ENCODE measurements at regions not wholly inside any gene's neighbourhood (a gene's known extent, or its start where the extent isn't known, plus 50 kb on each side); places are given as distances from the start of the nearest gene placed in this dataset.

- DNase-seq = no peak
- intact Hi-C loops (cut with DNase I) = no loop called here
Observed at GRCh38 chr10:4546931-4547330, 279.1 kb upstream of the AKR1E2 start.

GRCh38 chr10:4546500-4546899 is 279.5 kb upstream of the AKR1E2 start:
- intact Hi-C loops (cut with DNase I) = no loop called here
- DNase-seq = no peak

GRCh38 chr10:4545062-4545461 is 280.9 kb upstream of the AKR1E2 start:
- DNase-seq = no peak
- intact Hi-C loops (cut with DNase I) = no loop called here

- intact Hi-C loops (cut with DNase I) = no loop called here
- DNase-seq = no peak
Observed at GRCh38 chr10:4543938-4544533, 282.0 kb upstream of the AKR1E2 start.

DNA sequence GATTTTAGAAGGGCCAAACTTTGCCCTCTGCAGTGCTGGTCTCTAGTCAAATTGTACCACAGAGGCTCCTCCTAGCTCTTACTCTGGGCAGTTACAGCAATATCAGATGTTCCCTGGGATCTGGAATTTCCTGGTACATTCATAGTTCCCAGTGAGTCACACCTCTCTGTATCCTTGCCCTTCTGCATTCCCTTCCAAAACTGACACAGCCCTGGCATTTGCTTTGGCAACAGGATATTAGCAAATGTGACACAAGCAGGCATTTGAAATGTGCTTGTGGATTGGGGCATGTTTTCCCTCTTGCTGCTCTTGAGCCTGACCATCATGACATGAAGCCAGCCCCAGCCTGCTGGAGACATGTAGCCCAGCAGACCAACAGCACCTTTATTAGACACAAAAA is 284.7 kb upstream of the AKR1E2 start:
- DNase-seq = no peak
- intact Hi-C loops (cut with DNase I) = no loop called here

- intact Hi-C loops (cut with DNase I) = no loop called here
- no peak for DNase-seq
Observed at GRCh38 chr10:4538016-4538415, 288.0 kb upstream of the AKR1E2 start.

DNA sequence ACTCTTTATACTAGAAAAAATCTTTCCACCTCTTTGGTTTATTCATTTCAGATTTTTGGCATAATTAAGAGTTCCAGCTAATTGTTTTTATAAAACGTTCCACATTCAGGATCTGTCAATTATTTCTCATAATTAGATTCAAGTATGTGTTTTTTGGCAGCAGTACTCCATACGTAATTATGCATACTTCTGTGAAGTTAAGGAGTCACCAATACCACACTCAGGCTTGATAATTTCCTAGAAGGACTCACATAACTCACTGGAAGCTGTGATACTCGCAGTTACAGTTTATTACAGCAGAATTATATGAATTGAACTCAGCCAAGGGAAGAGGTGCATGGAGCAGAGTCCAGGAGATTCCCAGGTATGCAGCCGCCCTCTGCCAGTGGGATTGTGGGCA is 290.5 kb upstream of the AKR1E2 start:
- intact Hi-C loops (cut with DNase I) = no loop called here
- no peak for DNase-seq

- intact Hi-C loops (cut with DNase I) = no loop called here
- DNase-seq = no peak
Observed at GRCh38 chr10:4533621-4534020, 292.4 kb upstream of the AKR1E2 start.

- intact Hi-C loops (cut with DNase I) = no loop called here
- DNase-seq = no peak
Observed at GRCh38 chr10:4532976-4533375, 293.0 kb upstream of the AKR1E2 start.

- intact Hi-C loops (cut with DNase I) = no loop called here
Observed at GRCh38 chr10:4532467-4532866, 293.5 kb upstream of the AKR1E2 start.

DNA sequence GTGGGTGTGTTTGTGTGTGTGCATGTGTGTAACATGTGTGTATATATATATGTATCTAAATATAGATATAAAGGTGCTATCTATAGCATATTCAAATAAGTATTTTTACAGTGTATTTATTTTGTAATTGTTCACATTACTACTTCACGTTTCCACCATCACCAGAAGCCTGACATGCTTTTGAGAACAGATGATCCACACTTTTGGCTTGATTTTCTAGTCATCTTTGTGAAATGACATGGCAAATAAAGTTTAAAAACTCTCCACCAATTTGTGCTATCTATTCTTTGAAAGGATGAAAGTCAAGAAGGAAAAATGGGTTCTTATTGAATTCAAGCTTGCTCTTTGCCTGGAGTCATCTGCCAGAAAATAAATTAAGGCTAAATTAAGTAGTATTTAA is 294.0 kb upstream of the AKR1E2 start:
- DNase-seq = no peak
- intact Hi-C loops (cut with DNase I) = no loop called here

More at GRCh38 chr10:4532467-4532866, 293.5 kb upstream of the AKR1E2 start:
- DNase-seq = no peak

GRCh38 chr10:4529266-4529665 is 296.7 kb upstream of the AKR1E2 start:
- intact Hi-C loops (cut with DNase I) = no loop called here
- no peak for DNase-seq

- intact Hi-C loops (cut with DNase I) = no loop called here
- no peak for DNase-seq
Observed at GRCh38 chr10:4527281-4527970, 298.6 kb upstream of the AKR1E2 start.

- DNase-seq = no peak
- intact Hi-C loops (cut with DNase I) = no loop called here
Observed at GRCh38 chr10:4526311-4526731, 299.7 kb upstream of the AKR1E2 start.

DNA sequence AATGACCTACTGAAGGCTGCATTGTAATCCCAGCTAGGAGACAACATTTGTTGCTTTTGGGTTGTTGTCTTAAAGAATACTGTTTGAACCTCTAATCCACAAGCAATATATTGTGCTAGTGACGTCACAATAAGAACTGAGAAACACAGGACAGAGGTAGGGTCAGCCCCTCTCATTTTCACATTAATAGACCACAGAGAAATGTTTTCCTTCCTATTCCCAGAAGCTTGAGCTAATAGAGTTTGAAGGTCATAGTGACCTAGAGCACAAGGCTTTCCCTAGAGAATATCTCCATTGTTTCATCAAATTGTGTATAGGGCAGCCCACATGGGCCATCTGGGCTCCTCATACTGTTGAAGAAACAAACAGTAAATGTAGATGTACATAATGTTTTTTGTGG is 300.9 kb upstream of the AKR1E2 start:
- intact Hi-C loops (cut with DNase I) = no loop called here
- no peak for DNase-seq

DNA sequence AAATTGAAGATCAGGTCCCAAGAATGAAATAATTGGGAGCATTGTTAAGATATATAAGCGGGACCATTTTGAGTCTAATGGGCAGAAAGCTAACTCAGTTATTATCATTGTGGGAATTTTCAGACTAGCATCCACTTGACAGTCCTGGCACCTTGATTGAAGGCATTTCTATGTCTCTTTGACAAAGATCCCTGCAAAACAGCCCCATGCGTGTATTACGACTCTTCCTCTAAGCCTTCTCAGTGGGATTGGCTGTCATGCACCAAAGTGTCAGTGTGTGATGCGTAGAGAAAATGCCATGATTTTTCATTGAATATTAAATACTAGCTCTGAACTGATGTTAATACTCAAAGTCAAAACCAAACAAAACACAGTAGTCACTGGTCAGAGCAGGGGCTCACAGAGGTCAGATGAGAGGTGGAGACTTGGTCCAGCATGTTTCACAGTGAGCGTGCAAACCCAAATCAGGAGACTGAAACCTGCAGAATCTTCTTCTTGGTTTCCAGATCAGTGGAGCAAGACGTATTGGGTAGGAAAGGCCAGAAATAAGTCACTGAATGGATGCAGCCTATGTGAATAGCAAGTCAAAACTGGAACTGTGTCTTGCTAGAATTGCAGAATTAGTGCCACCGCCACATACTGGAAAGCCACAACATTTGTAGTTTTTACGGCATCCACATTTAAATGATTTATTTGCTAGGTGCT is 303.6 kb upstream of the AKR1E2 start:
- DNase-seq = no peak
- intact Hi-C loops (cut with DNase I) = no loop called here

GRCh38 chr10:4519658-4520402 is 306.2 kb upstream of the AKR1E2 start:
- DNase-seq = no peak

GRCh38 chr10:4517746-4518145 is 308.3 kb upstream of the AKR1E2 start:
- DNase-seq = no peak
- intact Hi-C loops (cut with DNase I) = no loop called here

More at GRCh38 chr10:4519658-4520402, 306.2 kb upstream of the AKR1E2 start:
- intact Hi-C loops (cut with DNase I) = no loop called here

- intact Hi-C loops (cut with DNase I) = no loop called here
- no peak for DNase-seq
Observed at GRCh38 chr10:4515721-4516120, 310.3 kb upstream of the AKR1E2 start.

DNA sequence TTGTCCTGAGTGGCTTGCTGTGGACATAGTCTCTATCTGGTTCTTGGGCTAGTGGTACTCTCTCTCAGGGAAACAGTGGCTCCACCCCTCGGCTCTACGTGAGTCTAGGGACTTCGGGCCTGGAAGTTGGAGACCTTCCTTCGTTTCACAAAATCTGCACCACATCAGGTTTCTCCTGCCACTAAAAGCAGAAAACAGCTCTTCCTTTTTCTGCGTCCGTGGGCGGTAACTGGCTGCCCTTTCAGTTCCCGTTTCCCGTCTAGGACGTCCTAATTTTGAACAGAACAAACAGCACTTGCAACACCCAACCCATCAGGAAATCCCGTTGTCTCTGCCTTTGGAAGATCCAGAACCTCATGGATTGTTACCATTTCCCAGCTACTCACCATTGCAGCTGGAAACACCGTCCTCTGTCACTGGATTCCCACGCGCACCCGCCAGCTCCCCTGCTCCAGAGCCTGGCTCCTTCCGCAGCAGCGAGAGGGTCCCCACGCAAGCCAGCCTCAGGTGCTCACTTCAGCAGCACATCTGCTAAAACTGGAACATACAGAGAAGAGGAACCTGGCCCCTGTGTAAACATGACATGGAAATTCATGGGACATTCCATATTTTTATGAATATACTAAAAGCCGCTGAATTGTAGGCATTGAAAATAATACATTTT is 311.4 kb upstream of the AKR1E2 start:
- DNase-seq = peak in 3 of 10 donors; percentile 7 to 75 (median 11)
- intact Hi-C loops (cut with DNase I) = no loop called here
